ENCODE measurements at regions not wholly inside any gene's neighbourhood (a gene's known extent, or its start where the extent isn't known, plus 50 kb on each side); places are given as distances from the start of the nearest gene placed in this dataset.

- 48% methylated on average over 1 of the region's 1 CpG for WGBS (ENCODE audit: low lambda C conversion rate, missing lambda C conversion rate)
- H3K27me3 ChIP-seq = no peaks in the 10 kb centered on the region
- no peaks in the 10 kb centered on the region for H4K20me1 ChIP-seq (ENCODE audit: insufficient read depth, poor library complexity, severe bottlenecking)
- H3K9me3 ChIP-seq (ENCODE audit: low read depth) = no peaks in the 10 kb centered on the region
- no peaks in the 10 kb centered on the region for H3K79me2 ChIP-seq
- H3K9me2 ChIP-seq (replicated peaks; ENCODE audit: insufficient read depth) = no peaks in the 10 kb centered on the region
- no peaks in the 10 kb centered on the region for H3K36me3 ChIP-seq (replicated peaks; ENCODE audit: insufficient read depth, low read depth)
- TF ChIP-seq EZH2 (IDR thresholded peaks at IDR 0.05; ENCODE audit: borderline replicate concordance) = no peak
- TF ChIP-seq EZH2phosphoT487 (IDR thresholded peaks at IDR 0.05; ENCODE audit: low read depth, severe bottlenecking, unreplicated experiment) = no peak
- no peaks in the 10 kb centered on the region for H3K4me1 ChIP-seq (ENCODE audit: insufficient read depth)
- no peak overlapping the region for H3K4me2 ChIP-seq
- no peak for DNase-seq (ENCODE audit: low spot score)
- H3K4me3 ChIP-seq = no peak overlapping the region
- H3K27ac ChIP-seq = no peak overlapping the region
- H2AFZ ChIP-seq = no peak overlapping the region
Observed at GRCh38 chr13:88754141-88754540, 1083.0 kb downstream of the SLITRK5 start.

DNA sequence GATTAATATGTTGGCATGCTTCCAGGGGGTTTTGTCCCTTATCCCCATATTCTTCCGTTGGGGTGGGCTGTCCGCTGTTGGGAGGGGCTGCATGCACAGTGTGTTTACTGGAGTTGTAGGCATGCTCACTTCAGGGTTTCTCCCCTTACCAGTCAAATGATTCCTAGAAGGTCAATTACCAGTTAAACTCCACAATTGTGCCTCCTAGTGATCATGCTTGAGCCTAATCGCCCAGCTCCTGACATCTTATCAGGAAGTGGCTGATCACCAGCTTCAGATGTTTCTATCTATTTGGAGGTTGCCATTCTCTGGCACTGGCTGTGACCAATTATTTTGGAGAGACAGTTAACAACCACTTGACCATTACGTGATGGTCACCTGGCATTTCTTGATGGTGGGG lies 1090.0 kb downstream of the SLITRK5 start:
- TF ChIP-seq, protein P1, sequence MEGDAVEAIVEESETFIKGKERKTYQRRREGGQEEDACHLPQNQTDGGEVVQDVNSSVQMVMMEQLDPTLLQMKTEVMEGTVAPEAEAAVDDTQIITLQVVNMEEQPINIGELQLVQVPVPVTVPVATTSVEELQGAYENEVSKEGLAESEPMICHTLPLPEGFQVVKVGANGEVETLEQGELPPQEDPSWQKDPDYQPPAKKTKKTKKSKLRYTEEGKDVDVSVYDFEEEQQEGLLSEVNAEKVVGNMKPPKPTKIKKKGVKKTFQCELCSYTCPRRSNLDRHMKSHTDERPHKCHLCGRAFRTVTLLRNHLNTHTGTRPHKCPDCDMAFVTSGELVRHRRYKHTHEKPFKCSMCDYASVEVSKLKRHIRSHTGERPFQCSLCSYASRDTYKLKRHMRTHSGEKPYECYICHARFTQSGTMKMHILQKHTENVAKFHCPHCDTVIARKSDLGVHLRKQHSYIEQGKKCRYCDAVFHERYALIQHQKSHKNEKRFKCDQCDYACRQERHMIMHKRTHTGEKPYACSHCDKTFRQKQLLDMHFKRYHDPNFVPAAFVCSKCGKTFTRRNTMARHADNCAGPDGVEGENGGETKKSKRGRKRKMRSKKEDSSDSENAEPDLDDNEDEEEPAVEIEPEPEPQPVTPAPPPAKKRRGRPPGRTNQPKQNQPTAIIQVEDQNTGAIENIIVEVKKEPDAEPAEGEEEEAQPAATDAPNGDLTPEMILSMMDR (IDR thresholded peaks at IDR 0.05; ENCODE audit: poor library complexity) = no peak
- TF ChIP-seq EZH2phosphoT487 (IDR thresholded peaks at IDR 0.05; ENCODE audit: low read depth, severe bottlenecking, unreplicated experiment) (no peak), EZH2 (IDR thresholded peaks at IDR 0.05; ENCODE audit: borderline replicate concordance) (no peak)

GRCh38 chr13:88764103-88764502 lies 1092.9 kb downstream of the SLITRK5 start:
- no peak overlapping the region for H3K4me3 ChIP-seq
- H3K27ac ChIP-seq = no peak overlapping the region
- no peaks in the 10 kb centered on the region for H3K9me3 ChIP-seq (ENCODE audit: low read depth)
- TF ChIP-seq, protein P1 (IDR thresholded peaks at IDR 0.05; ENCODE audit: poor library complexity) = no peak
- TF ChIP-seq EZH2phosphoT487 (IDR thresholded peaks at IDR 0.05; ENCODE audit: low read depth, severe bottlenecking, unreplicated experiment) (no peak), EZH2 (IDR thresholded peaks at IDR 0.05; ENCODE audit: borderline replicate concordance) (no peak)
- no peak overlapping the region for H3K4me2 ChIP-seq
- peak overlapping the region; percentile 10 for H2AFZ ChIP-seq
- H3K79me2 ChIP-seq = no peaks in the 10 kb centered on the region
- H3K9me2 ChIP-seq (replicated peaks; ENCODE audit: insufficient read depth) = no peaks in the 10 kb centered on the region
- 7% methylated on average over 3 of the region's 3 CpGs for WGBS (ENCODE audit: low lambda C conversion rate, missing lambda C conversion rate)
- no peaks in the 10 kb centered on the region for H4K20me1 ChIP-seq (ENCODE audit: insufficient read depth, poor library complexity, severe bottlenecking)
- H3K27me3 ChIP-seq = no peaks in the 10 kb centered on the region
- DNase-seq (ENCODE audit: low spot score) = no peak
- H3K36me3 ChIP-seq (replicated peaks; ENCODE audit: insufficient read depth, low read depth) = no peaks in the 10 kb centered on the region
- H3K4me1 ChIP-seq (ENCODE audit: insufficient read depth) = no peaks in the 10 kb centered on the region

More for the DNA sequence above, 1090.0 kb downstream of the SLITRK5 start:
- WGBS (ENCODE audit: low lambda C conversion rate, missing lambda C conversion rate) = 76% methylated on average over 4 of the region's 4 CpGs
- no peaks in the 10 kb centered on the region for H3K27me3 ChIP-seq
- no peaks in the 10 kb centered on the region for H3K4me1 ChIP-seq (ENCODE audit: insufficient read depth)
- no peaks in the 10 kb centered on the region for H3K9me2 ChIP-seq (replicated peaks; ENCODE audit: insufficient read depth)
- H3K4me2 ChIP-seq = no peak overlapping the region
- no peak overlapping the region for H2AFZ ChIP-seq
- H3K27ac ChIP-seq = no peak overlapping the region
- H4K20me1 ChIP-seq (ENCODE audit: insufficient read depth, poor library complexity, severe bottlenecking) = no peaks in the 10 kb centered on the region
- no peak for DNase-seq (ENCODE audit: low spot score)
- H3K79me2 ChIP-seq = no peaks in the 10 kb centered on the region
- no peaks in the 10 kb centered on the region for H3K9me3 ChIP-seq (ENCODE audit: low read depth)
- H3K4me3 ChIP-seq = no peak overlapping the region
- no peaks in the 10 kb centered on the region for H3K36me3 ChIP-seq (replicated peaks; ENCODE audit: insufficient read depth, low read depth)

DNA sequence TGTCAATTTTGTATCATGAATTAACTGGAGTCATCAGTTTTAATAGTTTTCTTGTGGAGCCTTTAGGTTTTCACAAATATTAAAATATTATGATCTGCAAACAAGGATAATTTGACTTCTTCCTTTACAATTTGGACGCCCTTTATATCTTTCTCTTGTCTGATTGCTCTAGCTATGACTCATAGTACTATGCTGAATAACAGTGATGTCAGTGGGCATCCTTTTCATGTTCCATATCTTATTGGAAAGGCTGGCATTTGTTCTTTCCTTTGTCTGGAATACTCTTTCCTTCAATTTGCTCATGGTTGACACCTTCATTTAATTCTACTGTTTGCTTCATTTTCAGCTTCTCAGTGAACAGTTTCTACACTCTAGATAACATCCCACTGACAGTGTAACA lies 1129.3 kb downstream of the SLITRK5 start:
- H2AFZ ChIP-seq = no peak overlapping the region
- no peaks in the 10 kb centered on the region for H3K27me3 ChIP-seq
- H3K9me3 ChIP-seq (ENCODE audit: low read depth) = no peaks in the 10 kb centered on the region
- no peaks in the 10 kb centered on the region for H3K79me2 ChIP-seq
- DNase-seq (ENCODE audit: low spot score) = no peak
- no peak overlapping the region for H3K27ac ChIP-seq
- no peak overlapping the region for H3K4me2 ChIP-seq
- no peaks in the 10 kb centered on the region for H3K36me3 ChIP-seq (replicated peaks; ENCODE audit: insufficient read depth, low read depth)
- no peaks in the 10 kb centered on the region for H3K9me2 ChIP-seq (replicated peaks; ENCODE audit: insufficient read depth)
- no peaks in the 10 kb centered on the region for H3K4me1 ChIP-seq (ENCODE audit: insufficient read depth)
- H4K20me1 ChIP-seq (ENCODE audit: insufficient read depth, poor library complexity, severe bottlenecking) = no peaks in the 10 kb centered on the region
- H3K4me3 ChIP-seq = no peak overlapping the region
- WGBS (ENCODE audit: low lambda C conversion rate, missing lambda C conversion rate) = 65% methylated on average over 1 of the region's 1 CpG
- no peak for TF ChIP-seq EZH2 (IDR thresholded peaks at IDR 0.05; ENCODE audit: borderline replicate concordance)
- TF ChIP-seq, protein P1 (IDR thresholded peaks at IDR 0.05; ENCODE audit: poor library complexity) = no peak
- TF ChIP-seq EZH2phosphoT487 (IDR thresholded peaks at IDR 0.05; ENCODE audit: low read depth, severe bottlenecking, unreplicated experiment) = no peak
